NOMO-1 treated with dmso at 0.1 percent for 144 hours (cell line): ENCODE measurements at regions not wholly inside any gene's neighbourhood (a gene's known extent, or its start where the extent isn't known, plus 50 kb on each side); places are given as distances from the start of the nearest gene placed in this dataset.

Experiments
- DNase-seq: peaks from one replicate; lab custom pipeline; 2025; ENCODE audit not compliant: unreplicated experiment; lab: John Stamatoyannopoulos, UW

GRCh38 chr1:193988885-193989284 lies 802.5 kb upstream of the B3GALT2 start:
- DNase-seq, result no peak

GRCh38 chr1:193979219-193979618 lies 792.8 kb upstream of the B3GALT2 start:
- DNase-seq, result no peak

- DNase-seq, result no peak
Measured at GRCh38 chr1:193974286-193974798, 787.9 kb upstream of the B3GALT2 start.

- DNase-seq, result no peak
Measured at GRCh38 chr1:193973428-193973827, 787.0 kb upstream of the B3GALT2 start.

- DNase-seq, result no peak
Measured at GRCh38 chr1:193971595-193971994, 785.2 kb upstream of the B3GALT2 start.

GRCh38 chr1:193960499-193960898 lies 774.1 kb upstream of the B3GALT2 start:
- DNase-seq, result no peak

GRCh38 chr1:193960040-193960439 lies 773.6 kb upstream of the B3GALT2 start:
- DNase-seq, result no peak

GRCh38 chr1:193957556-193958095 lies 771.2 kb upstream of the B3GALT2 start:
- no peak for DNase-seq

GRCh38 chr1:193952778-193953374 lies 766.5 kb upstream of the B3GALT2 start:
- no peak for DNase-seq

- DNase-seq, result no peak
Measured at GRCh38 chr1:193951984-193952383, 765.6 kb upstream of the B3GALT2 start.

- DNase-seq, result no peak
Measured at GRCh38 chr1:193944454-193944853, 758.0 kb upstream of the B3GALT2 start.

- DNase-seq, result no peak
Measured at GRCh38 chr1:193940176-193940575, 753.8 kb upstream of the B3GALT2 start.

- DNase-seq, result no peak
Measured at GRCh38 chr1:193939585-193939984, 753.2 kb upstream of the B3GALT2 start.

- no peak for DNase-seq
Measured at GRCh38 chr1:193937308-193937707, 750.9 kb upstream of the B3GALT2 start.

- DNase-seq, result no peak
Measured at GRCh38 chr1:193932979-193933378, 746.6 kb upstream of the B3GALT2 start.

- no peak for DNase-seq
Measured at GRCh38 chr1:193931356-193931755, 744.9 kb upstream of the B3GALT2 start.

- no peak for DNase-seq
Measured at GRCh38 chr1:193929374-193930033, 743.1 kb upstream of the B3GALT2 start.

- DNase-seq, result no peak
Measured at GRCh38 chr1:193927550-193927949, 741.1 kb upstream of the B3GALT2 start.

- no peak for DNase-seq
Measured at GRCh38 chr1:193926956-193927355, 740.5 kb upstream of the B3GALT2 start.

- no peak for DNase-seq
Measured at GRCh38 chr1:193919827-193920226, 733.4 kb upstream of the B3GALT2 start.

- no peak for DNase-seq
Measured at GRCh38 chr1:193916452-193916851, 730.0 kb upstream of the B3GALT2 start.

GRCh38 chr1:193914871-193915270 lies 728.5 kb upstream of the B3GALT2 start:
- DNase-seq, result no peak
